A549 (cell line): ENCODE measurements at regions not wholly inside any gene's neighbourhood (a gene's known extent, or its start where the extent isn't known, plus 50 kb on each side); places are given as distances from the start of the nearest gene placed in this dataset.

ENCODE experiments used
- ATAC-seq, 2 experiments: fragments of 200-7000 bp in 1 of 2; fragments of >200 bp in 1 of 2; cut with Nextera tagmentation in 1 of 2; cut with Tn5 transposase in 1 of 2; 3 replicates each; pipeline versions ENCODE4 v1.8.0 to v1.9.1; 2018 to 2020; ENCODE audit warnings: mild to moderate bottlenecking in 1 of 2, moderate library complexity in 1 of 2
- CTCF ChIA-PET: fragments of 300-600 bp; sonication (Branson Sonifier 250); formaldehyde crosslinking; extraction: SDS; loops from one replicate; lab custom pipeline; 2021; ENCODE audit warnings: antibody characterized with exemption, inconsistent platforms; lab: Yijun Ruan, JAX
- POLR2A ChIA-PET: fragments of 350-600 bp; formaldehyde crosslinking; extraction: SDS; loops from one replicate; lab custom pipeline; 2021; ENCODE audit warnings: antibody characterized with exemption, inconsistent platforms; lab: Yijun Ruan, JAX
- DNase-seq, 2 experiments: peaks; one replicate each; pipeline versions ENCODE4 v3.0.0 to v3.0.0-alpha.2; 2011 to 2016; ENCODE audit warnings: low read depth in 1 of 2, low spot score in 1 of 2
- FAIRE-seq: peaks from 2 replicates; lab custom pipeline; 2011; peaks lifted over from hg19 to GRCh38; lab: Jason Lieb, UNC
- H3K27ac ChIP-seq, 2 experiments: fragments of >200 bp; sonication (Bioruptor Twin); formaldehyde crosslinking; 3 replicates each; pipeline ENCODE4 v1.5.1; 2016 to 2017
- H3K4me1 ChIP-seq: fragments of >200 bp; sonication (Bioruptor Twin); formaldehyde crosslinking; 3 replicates; pipeline ENCODE4 v1.6.1; 2016
- H3K4me2 ChIP-seq: fragments of >200 bp; sonication (Bioruptor Twin); formaldehyde crosslinking; 3 replicates; pipeline ENCODE4 v1.6.1; 2016
- H3K4me3 ChIP-seq: fragments of >200 bp; sonication (Bioruptor Twin); formaldehyde crosslinking; 3 replicates; pipeline ENCODE4 v1.5.1; 2016
- H3K9me3 ChIP-seq: fragments of >200 bp; sonication (Bioruptor Twin); formaldehyde crosslinking; 3 replicates; pipeline ENCODE4 v1.6.1; 2016
- ATOH8 ChIP-seq: fragments of 250-450 bp; sonication (Bioruptor Pico); IDR thresholded peaks from 2 replicates; pipeline ENCODE4 v1.5.0; 2020; ENCODE audit warnings: low read depth, mild to moderate bottlenecking, moderate library complexity
- BCL3 ChIP-seq: fragments of >200 bp; sonication (Bioruptor Twin); formaldehyde crosslinking; IDR thresholded peaks from 3 replicates; pipeline ENCODE4 v1.6.1; 2016
- CBX8 ChIP-seq: fragments of 200-600 bp; sonication (generic); IDR thresholded peaks from 2 replicates; pipeline ENCODE4 v1.6.1; 2016
- CHD2 ChIP-seq: fragments of 150-350 bp; IDR thresholded peaks from 2 replicates; pipeline ENCODE4 v1.6.1; 2014; ENCODE audit warnings: low read length; ENCODE audit not compliant: partially characterized antibody
- CHD4 ChIP-seq: fragments of 200-600 bp; sonication (generic); IDR thresholded peaks from 2 replicates; pipeline ENCODE4 v1.6.1; 2016; ENCODE audit warnings: antibody characterized with exemption, mild to moderate bottlenecking, borderline replicate concordance
- EHF ChIP-seq: fragments of 250-450 bp; sonication (Bioruptor Pico); IDR thresholded peaks from 2 replicates; pipeline ENCODE4 v1.5.0; 2020; ENCODE audit warnings: mild to moderate bottlenecking
- EHMT2 ChIP-seq: fragments of 200-600 bp; sonication (generic); IDR thresholded peaks from 2 replicates; pipeline ENCODE4 v1.6.1; 2016; ENCODE audit warnings: antibody characterized with exemption, low read depth, mild to moderate bottlenecking, moderate library complexity
- EP300 ChIP-seq, 2 experiments: fragments of >200 bp; sonication (Bioruptor Twin); formaldehyde crosslinking; IDR thresholded peaks; 2 replicates in 1 of 2; 3 replicates in 1 of 2; pipeline ENCODE4 v1.6.1; 2016 to 2017
- FOXS1 ChIP-seq: fragments of 250-450 bp; sonication (Bioruptor Pico); IDR thresholded peaks from 2 replicates; pipeline ENCODE4 v1.5.0; 2020; ENCODE audit warnings: mild to moderate bottlenecking, moderate library complexity
- HEYL ChIP-seq: fragments of 250-450 bp; sonication (Bioruptor Pico); IDR thresholded peaks from 2 replicates; pipeline ENCODE4 v1.8.0; 2021; ENCODE audit warnings: mild to moderate bottlenecking, moderate library complexity
- HOXB5 ChIP-seq: fragments of 250-450 bp; sonication (Bioruptor Pico); IDR thresholded peaks from 2 replicates; pipeline ENCODE4 v1.5.0; 2020; ENCODE audit warnings: mild to moderate bottlenecking, moderate library complexity
- JUNB ChIP-seq: fragments of >200 bp; sonication (Bioruptor Twin); formaldehyde crosslinking; IDR thresholded peaks from 2 replicates; pipeline ENCODE4 v1.6.1; 2016
- NPAS2 ChIP-seq: fragments of 250-450 bp; sonication (Bioruptor Pico); IDR thresholded peaks from 2 replicates; pipeline ENCODE4 v1.8.0; 2022; ENCODE audit warnings: mild to moderate bottlenecking, moderate library complexity, borderline replicate concordance
- POLR2A ChIP-seq: IDR thresholded peaks from 2 replicates; pipeline ENCODE4 v1.6.1; 2012; ENCODE audit warnings: mild to moderate bottlenecking, low read length
- RARB ChIP-seq: fragments of 250-450 bp; sonication (Bioruptor Pico); IDR thresholded peaks from 2 replicates; pipeline ENCODE4 v1.8.0; 2021; ENCODE audit warnings: mild to moderate bottlenecking, moderate library complexity
- RCOR1 ChIP-seq: fragments of 150-350 bp; IDR thresholded peaks from 2 replicates; pipeline ENCODE4 v1.6.1; 2014; ENCODE audit warnings: antibody characterized with exemption, low read length, low read depth
- REST ChIP-seq: fragments of 200-600 bp; sonication (generic); IDR thresholded peaks from 2 replicates; pipeline ENCODE4 v1.6.1; 2016; ENCODE audit warnings: antibody characterized with exemption, mild to moderate bottlenecking, moderate library complexity
- RNF2 ChIP-seq: fragments of 200-600 bp; sonication (generic); IDR thresholded peaks from 2 replicates; pipeline ENCODE4 v1.6.1; 2016; ENCODE audit warnings: low read depth, mild to moderate bottlenecking, antibody characterized with exemption, moderate library complexity, borderline replicate concordance
- SMC3 ChIP-seq: fragments of >200 bp; sonication (Bioruptor Twin); formaldehyde crosslinking; IDR thresholded peaks from 3 replicates; pipeline ENCODE4 v1.6.1; 2018; ENCODE audit warnings: inconsistent platforms
- ZC3H11A ChIP-seq: fragments of 450-650 bp; IDR thresholded peaks from 2 replicates; pipeline ENCODE4 v1.6.1; 2014; ENCODE audit warnings: antibody characterized with exemption, mild to moderate bottlenecking
- ZSCAN20 ChIP-seq: fragments of 250-450 bp; sonication (Bioruptor Pico); IDR thresholded peaks from 2 replicates; pipeline ENCODE4 v1.8.0; 2022; ENCODE audit warnings: mild to moderate bottlenecking, moderate library complexity
- WGBS: methylation state at CpG from one replicate; pipeline ENCODE4 v1.1.6; 2017; ENCODE audit errors: missing lambda C conversion rate; 5-methylcytosine and 5-hydroxymethylcytosine counted together
- TF ChIP-seq, protein P1 (sequence below): fragments of 150-350 bp; IDR thresholded peaks from 2 replicates; pipeline ENCODE4 v1.6.1; 2014; ENCODE audit warnings: low read depth, mild to moderate bottlenecking, low read length
- TF ChIP-seq, protein P2 (sequence below): fragments of >200 bp; sonication (Bioruptor Twin); formaldehyde crosslinking; IDR thresholded peaks from 3 replicates; pipeline ENCODE4 v1.5.1; 2016

GRCh38 chr1:96478228-96478627, 243.4 kb upstream of the PTBP2 start:
- no peaks in the 10 kb centered on the region for H3K9me3 ChIP-seq
- ChIA-PET POLR2A (no interaction called here), CTCF (interaction anchor here (0.6 kb wide), 1 partner anchor 293 kb away, joined by 3 read pairs; no protein-coding TSS in a partner anchor)
- 67% methylated on average over 4 of the region's 4 CpGs for WGBS
- DNase-seq (no peak), FAIRE-seq (no peak), ATAC-seq (no peak)
- no peak overlapping the region for H3K4me2 ChIP-seq
- TF ChIP-seq NPAS2 (CRISPR knock-in tag) (no peak), HEYL (CRISPR knock-in tag) (no peak), REST (no peak), ZC3H11A (no peak), POLR2A (no peak), ZSCAN20 (CRISPR knock-in tag) (no peak), RNF2 (no peak), HOXB5 (CRISPR knock-in tag) (no peak), CBX8 (no peak), SMC3 (no peak), ATOH8 (CRISPR knock-in tag) (no peak), FOXS1 (CRISPR knock-in tag) (no peak), EP300 (IDR thresholded peaks at IDR 0.05) (no peak), RARB (no peak), RCOR1 (no peak), EHF (CRISPR knock-in tag) (no peak), CHD4 (no peak)
- no peak overlapping the region for H3K27ac ChIP-seq
- H3K4me3 ChIP-seq: no peak overlapping the region
- no peaks in the 10 kb centered on the region for H3K4me1 ChIP-seq

DNA sequence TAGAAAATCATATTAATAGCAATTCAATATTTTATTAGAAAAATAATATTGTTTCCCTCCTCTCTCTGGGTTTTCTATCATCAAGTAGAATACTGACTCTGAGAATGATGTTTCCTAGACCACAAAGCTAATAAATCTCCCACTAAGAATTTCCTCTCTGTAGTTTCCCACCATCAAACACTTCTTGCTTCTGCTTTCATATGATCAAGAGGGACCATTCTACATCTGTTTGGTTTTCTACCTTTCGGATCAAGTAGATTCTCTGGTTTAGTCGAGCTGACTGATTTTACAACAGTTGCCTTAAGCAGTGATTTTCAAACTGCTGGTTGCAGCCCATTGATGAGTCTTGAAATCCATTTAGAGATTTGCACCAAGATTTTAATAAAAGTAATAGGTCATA, 240.2 kb upstream of the PTBP2 start:
- ChIA-PET POLR2A (no interaction called here), CTCF (no interaction called here)
- no peak overlapping the region for H3K27ac ChIP-seq
- DNase-seq (no peak), ATAC-seq (no peak), FAIRE-seq (no peak)
- H3K4me2 ChIP-seq: no peak overlapping the region
- H3K4me3 ChIP-seq: no peak overlapping the region
- TF ChIP-seq JUNB: no peak
- TF ChIP-seq, protein P1, sequence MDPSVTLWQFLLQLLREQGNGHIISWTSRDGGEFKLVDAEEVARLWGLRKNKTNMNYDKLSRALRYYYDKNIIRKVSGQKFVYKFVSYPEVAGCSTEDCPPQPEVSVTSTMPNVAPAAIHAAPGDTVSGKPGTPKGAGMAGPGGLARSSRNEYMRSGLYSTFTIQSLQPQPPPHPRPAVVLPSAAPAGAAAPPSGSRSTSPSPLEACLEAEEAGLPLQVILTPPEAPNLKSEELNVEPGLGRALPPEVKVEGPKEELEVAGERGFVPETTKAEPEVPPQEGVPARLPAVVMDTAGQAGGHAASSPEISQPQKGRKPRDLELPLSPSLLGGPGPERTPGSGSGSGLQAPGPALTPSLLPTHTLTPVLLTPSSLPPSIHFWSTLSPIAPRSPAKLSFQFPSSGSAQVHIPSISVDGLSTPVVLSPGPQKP: no peak
- TF ChIP-seq RCOR1: no peak
- WGBS: 52% methylated on average over 2 of the region's 2 CpGs
- no peaks in the 10 kb centered on the region for H3K4me1 ChIP-seq
- no peaks in the 10 kb centered on the region for H3K9me3 ChIP-seq

GRCh38 chr1:96482616-96483015, 239.0 kb upstream of the PTBP2 start:
- ATAC-seq (no peak), DNase-seq (no peak), FAIRE-seq (no peak)
- ChIA-PET POLR2A (no interaction called here), CTCF (interaction anchor here (0.5 to 0.9 kb wide), 2 partner anchors 10 to 39 kb away, joined by 3 to 5 read pairs; no protein-coding TSS in a partner anchor)
- Histone ChIP-seq H3K27ac (no peak overlapping the region), H3K4me1 (no peaks in the 10 kb centered on the region), H3K4me3 (no peak overlapping the region), H3K9me3 (no peaks in the 10 kb centered on the region), H3K4me2 (no peak overlapping the region)
- no peak for TF ChIP-seq ZC3H11A
- TF ChIP-seq, protein P2, sequence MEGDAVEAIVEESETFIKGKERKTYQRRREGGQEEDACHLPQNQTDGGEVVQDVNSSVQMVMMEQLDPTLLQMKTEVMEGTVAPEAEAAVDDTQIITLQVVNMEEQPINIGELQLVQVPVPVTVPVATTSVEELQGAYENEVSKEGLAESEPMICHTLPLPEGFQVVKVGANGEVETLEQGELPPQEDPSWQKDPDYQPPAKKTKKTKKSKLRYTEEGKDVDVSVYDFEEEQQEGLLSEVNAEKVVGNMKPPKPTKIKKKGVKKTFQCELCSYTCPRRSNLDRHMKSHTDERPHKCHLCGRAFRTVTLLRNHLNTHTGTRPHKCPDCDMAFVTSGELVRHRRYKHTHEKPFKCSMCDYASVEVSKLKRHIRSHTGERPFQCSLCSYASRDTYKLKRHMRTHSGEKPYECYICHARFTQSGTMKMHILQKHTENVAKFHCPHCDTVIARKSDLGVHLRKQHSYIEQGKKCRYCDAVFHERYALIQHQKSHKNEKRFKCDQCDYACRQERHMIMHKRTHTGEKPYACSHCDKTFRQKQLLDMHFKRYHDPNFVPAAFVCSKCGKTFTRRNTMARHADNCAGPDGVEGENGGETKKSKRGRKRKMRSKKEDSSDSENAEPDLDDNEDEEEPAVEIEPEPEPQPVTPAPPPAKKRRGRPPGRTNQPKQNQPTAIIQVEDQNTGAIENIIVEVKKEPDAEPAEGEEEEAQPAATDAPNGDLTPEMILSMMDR: no peak
- TF ChIP-seq BCL3: no peak
- no peak for TF ChIP-seq JUNB
- no peak for TF ChIP-seq EHMT2
- TF ChIP-seq CHD2: no peak
- 73% methylated on average over 4 of the region's 4 CpGs for WGBS
